Activated naive CD8-positive, alpha-beta T cell treated with anti-CD3 and anti-CD28 coated beads, Interleukin-2, amount 50 U/mL, for 16 hours (primary cell): ENCODE measurements at regions not wholly inside any gene's neighbourhood (a gene's known extent, or its start where the extent isn't known, plus 50 kb on each side); places are given as distances from the start of the nearest gene placed in this dataset.

Experiments used
- DNase-seq: peaks from one replicate; pipeline ENCODE4 v3.0.0-alpha.2; 2020; ENCODE audit warnings: low read depth, low spot score

DNA sequence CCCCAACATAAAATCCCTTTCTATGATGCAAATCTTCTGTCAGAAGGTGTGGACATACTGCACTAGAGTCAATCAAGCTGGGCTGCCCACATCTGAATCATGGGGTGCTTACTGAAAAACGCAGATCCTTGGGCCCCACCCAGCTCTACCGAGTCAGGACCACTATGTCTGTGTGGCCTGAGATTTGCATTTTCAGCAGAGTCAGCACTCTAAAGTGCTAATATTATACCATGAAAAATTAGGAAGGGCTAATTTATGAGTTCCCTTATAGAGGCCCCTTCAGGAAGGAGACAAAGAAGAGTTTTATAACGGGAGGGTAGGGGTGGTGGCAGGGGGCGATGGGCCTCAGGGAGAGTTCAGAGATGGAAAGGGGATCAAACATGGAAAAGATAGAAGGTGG is 163.3 kb upstream of the NABP1 start:
- DNase-seq, result no peak

DNA sequence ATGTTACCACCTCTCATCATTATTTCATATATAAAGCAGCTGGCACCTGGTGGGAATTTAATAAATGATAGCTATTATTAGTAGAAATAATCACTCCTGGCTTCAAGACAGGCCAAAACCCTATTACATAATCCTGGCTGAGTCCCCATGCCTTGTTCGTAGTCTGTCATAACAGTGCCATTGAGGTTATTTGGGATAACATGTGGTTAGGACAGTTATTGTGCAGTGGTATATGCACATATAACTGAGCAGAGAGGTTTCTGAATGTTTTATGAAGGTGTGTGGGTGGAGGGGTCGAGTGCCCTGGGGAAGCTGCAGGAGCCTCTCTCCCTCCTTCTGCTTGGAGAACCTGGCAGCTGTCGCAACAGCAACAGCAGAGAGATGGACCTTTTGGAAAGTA is 162.4 kb upstream of the NABP1 start:
- DNase-seq, result no peak

DNA sequence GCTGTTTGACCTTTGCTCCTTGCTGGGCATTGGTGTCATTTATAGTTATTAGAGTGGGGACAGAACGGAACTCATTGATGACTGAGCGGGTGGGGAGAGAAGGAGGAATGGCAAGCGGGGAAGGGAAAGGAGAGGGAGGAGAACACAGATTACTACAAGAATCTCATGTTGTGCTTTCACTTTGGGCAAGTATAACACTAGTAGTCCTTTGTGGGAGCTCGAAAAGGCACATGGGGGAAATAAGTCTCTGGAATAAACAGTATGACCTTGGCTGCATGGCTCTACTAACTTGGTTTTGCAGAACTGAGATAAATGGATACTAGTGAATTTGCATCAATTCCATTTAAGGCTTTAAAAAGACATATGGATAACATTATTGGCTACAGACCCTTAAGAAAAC is 161.7 kb upstream of the NABP1 start:
- no peak for DNase-seq

DNA sequence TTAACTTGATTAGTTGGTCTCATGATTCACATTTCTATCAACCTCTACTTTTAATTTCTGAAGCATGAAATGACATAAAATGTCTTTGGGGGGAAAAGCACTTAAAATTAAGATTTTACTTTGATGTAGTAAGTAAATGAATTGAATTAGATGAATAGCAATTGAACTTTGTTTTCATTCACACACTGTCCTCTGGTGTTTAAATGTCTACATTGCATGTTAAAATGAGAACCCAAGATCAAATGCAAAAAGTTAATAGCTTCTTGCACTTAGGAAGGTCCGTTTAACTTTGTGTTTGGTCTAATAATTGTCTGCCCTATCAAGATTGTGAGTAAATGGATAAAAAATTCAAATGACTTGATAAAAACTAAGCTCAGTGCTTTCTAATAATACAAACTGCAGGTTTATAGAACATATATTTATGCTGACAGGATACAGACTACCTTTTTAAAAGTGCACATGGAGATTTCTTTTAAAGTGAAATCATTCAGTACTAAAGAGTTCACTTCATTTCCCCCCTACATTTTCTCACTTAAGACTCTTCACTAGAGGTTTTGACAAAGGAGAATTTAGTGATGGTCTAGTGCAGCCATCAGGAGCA is 156.2 kb upstream of the NABP1 start:
- DNase-seq, result no peak

DNA sequence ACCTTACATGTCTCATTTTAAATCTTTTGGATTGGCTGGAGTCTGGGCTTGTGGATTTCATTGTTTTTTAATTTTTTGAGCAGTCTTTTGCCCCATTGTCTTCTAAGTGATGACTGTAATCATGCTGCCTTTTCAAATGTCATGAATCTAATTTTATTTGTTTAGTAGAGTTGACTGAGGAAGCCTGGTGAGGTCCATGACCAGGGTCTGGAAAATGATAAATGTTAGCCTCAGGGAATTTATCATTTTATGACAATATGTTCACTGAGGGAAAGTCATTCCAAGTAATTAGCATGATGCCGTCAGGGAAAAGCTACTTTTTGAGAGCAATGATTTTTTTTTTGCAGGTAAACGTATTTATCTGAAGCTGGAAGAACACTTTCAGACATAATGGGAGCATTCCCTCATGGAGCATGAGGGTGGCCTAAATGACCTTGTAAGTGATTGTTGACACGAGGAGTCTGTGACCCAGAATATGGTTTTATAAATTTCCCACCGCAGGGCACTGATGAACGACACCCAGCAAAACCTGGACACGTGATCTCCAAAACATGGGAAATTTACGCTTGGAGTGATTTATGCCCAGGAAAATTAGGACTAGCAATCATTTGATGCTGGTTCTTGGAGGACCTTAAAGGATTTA is 155.3 kb upstream of the NABP1 start:
- no peak for DNase-seq

DNA sequence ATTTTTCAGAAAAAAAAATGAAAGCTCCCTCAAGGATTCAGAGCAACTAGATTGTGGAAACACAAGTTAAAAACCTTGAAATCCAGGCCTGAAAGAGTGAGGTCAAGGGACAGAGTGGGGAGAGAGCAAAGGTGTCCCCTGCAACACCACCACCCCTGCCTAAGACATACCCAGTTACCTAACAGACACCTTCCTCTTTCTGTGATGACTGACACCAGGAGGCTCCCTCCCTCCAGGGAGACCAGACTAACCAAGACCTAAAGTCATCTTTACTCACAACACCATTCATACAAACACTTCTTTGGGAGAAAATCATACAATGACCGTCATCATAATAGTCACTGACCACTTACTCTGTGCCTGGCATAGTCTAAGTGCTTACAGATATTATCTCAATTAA is 151.8 kb upstream of the NABP1 start:
- no peak for DNase-seq

DNA sequence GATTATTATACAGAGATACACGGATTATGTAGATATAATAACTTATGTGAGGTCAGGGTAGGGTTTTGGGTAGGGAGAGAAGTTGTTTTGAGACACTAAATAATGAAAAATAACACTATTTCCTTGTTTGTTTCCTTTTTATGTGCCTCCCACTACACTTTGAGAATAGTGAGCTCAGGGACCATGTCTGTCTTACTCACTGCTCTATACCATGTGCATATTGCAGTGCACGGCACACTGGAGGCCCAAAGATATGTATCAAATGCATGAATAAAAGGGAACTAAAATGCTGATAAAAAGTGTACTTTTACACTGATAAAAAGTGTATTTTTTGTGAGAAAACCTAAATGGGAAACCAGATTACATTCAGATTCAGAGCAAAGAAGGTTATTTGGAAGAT is 151.4 kb upstream of the NABP1 start:
- DNase-seq, result no peak

DNA sequence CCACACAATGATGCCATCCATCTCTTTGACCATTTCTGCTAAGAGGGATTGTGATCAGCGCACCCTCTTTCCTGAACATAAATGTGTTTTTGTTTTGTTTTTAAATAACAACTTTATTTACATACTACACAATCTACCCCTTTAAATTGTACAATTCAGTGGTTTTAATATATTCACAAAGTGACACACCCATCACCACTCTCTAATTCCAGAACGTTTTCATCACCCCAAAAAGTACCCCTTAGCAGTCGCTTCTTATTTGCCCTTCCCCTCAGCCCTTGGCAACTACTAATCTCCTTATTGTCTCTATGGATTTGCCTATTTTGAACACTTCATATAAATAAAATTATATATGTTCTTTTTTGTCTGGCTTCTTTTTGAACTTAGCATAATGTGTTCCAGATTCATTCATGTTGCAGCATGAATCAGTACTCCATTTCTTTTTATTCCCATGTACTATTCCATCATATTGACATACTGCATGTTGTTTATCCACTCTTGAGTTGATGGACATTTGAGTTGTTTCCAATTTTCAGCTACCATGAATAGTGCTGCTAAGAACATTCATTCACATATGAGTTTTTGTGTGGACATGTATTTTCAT is 150.9 kb upstream of the NABP1 start:
- no peak for DNase-seq

DNA sequence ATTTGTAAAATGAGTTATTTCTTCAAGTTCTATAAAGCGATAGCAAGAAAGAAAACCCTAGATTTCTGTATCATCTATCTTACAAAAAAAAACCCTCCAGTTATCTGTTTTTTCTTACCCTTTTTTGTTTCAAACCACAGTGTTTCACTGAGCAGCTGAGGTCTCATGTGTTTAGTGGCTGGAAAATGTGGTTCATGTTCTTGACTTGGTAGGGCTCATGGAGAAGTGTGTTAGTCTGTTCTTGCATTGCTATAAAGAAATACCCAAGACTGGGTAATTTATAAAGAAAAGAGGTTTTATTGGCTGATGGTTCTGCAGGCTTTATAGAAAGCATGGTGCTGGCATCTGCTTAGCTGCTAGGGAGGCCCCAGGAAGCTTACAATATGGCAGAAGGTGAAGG is 147.3 kb upstream of the NABP1 start:
- no peak for DNase-seq

DNA sequence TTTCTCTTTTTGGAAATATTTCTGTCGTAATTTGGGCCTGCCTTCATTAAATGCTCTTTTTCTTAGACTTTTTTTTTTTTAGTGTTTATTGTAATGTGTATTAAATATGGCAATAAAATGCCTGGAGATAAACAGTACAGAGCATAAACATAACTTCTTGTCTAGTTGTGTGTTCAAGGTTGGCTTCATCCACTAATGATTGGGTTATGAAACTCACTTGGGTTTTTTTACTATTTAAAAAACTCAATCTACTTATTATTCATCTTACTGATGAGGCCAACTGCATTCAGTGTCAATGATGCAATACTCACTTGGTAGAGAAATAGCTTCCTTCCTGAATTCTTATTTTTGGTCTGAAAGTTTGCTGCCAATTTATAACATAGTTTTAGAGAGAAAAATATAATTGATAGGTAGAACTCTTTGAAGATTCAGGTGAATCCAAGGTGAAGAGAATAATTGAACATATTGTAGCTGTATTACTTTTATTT is 144.2 kb upstream of the NABP1 start:
- DNase-seq, result no peak

DNA sequence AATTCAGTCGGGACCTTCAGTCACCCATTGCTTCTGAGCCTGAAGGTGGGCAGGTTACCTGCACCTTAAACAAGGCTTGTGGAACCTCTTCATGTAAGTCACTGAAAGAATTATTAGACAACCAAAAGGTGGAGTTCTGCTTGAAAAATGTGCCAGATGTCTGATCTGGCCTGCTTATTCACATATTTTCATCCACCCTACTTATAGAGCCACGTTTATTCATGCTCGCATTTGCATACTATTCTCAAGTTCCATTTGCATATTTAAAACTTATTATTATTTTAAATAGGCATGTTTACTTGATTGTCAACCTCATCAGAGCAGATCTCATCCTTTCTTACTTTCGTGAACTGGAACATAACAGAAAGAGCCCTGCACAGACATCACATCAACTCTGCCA is 140.0 kb upstream of the NABP1 start:
- DNase-seq, result no peak

DNA sequence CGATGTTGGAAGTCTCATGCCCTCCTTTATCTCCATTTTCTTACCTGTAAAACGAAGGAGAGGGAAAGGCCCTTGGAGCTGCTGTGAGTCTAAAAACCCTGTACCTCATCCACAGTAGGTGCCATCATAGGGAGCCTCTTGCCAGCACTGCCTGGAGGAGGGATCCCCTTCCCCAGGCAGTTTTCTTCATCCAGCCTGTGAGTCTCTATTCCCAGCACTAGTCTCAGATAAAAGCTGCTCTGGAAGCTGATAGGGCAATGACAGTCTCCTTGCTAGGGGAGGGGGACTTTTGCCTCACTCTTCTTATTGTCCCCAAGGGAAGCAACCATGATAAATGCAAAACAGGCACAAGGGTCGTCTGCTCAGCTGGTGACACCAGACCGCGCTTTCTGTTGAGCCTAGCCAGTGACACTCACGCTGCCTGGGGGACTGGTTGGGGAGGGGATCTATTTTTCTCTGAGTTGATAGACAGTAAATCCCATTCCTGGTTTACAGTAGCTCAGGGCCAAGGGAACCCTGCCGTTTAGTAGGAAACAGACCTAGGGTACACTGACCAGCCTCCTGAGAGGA is 139.5 kb upstream of the NABP1 start:
- no peak for DNase-seq

DNA sequence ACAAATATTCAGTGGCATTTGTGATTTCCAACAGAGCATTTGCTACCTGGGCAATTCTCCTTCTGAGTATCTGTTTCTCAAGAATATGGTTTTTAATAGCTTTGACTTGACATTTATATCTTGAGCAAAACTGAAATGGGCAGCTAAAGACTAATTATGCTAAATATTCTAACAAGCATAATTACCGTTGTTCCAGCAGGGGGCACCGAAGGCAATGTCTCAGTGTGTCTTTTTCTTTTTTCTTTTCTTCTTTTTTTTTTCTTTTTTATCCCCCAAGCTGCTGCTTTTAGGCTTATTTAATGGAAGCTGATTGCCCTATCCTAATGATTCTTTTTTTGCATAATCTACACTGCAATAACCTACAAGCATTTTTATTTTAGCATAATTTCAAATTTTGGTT is 138.9 kb upstream of the NABP1 start:
- no peak for DNase-seq

DNA sequence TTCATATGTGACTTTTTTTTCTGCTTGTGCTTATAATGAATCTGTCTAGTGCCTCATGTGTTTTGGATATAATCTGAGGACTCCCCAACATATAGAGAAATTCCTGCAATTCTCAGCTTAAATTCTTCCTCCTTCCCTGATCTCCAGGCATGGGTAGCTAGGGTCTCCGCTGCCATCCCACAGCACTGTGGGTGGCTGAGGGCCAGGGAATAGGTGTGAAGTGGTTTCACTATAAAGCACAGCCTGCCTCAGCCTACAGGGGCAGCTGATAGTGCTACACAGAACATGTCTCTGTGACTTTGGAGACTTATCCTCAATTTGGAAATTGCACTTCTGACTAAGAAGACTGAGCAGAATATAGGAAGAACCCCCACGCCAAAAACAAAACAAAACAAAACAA is 137.3 kb upstream of the NABP1 start:
- DNase-seq, result no peak

DNA sequence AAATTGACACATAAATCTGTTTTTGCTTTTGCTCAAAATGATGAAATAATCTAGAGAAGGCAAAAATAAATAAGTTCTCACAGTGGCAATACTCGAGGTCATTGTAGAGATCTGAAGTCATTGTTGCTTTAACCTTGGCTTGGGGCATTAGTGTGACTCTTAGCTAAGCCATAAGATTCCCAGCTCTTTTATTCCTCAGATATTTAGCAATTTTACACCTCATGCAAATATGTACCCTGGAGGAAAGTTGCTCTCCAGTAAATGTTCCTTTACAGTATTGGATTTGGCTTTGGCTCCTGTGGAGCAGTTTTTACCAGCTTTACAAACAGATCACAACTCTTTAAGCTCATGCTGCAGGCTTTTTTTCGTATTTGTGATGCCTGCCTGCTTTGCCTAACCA is 134.2 kb upstream of the NABP1 start:
- no peak for DNase-seq

DNA sequence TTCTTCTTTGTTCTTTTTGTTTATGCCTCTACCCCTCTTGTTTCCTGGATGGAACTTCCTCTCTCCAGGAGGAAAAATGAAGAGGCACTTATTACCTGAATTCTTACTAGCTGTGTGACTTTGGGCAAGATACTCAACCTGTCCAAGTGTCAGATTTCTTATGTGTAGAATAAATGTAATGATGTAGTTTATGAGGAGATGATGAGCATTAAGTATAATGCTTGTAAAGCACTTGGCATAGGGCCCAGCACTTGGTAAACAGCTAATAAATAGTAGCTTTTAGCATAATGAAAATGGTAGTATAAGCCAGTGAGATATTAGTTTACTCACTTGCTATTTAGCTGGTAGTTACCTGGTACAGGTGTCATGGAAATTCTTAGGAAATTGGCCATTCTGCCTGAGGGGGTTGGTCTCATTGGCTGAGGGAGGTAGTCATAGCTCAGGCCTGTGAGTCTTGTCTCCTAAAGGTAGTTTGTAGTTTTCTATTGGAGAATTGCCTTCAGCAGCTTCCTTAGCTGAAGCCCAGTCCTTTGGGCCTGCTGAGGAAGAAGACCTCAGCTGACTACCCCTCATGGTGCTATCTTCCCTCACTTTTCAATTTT is 133.4 kb upstream of the NABP1 start:
- no peak for DNase-seq

DNA sequence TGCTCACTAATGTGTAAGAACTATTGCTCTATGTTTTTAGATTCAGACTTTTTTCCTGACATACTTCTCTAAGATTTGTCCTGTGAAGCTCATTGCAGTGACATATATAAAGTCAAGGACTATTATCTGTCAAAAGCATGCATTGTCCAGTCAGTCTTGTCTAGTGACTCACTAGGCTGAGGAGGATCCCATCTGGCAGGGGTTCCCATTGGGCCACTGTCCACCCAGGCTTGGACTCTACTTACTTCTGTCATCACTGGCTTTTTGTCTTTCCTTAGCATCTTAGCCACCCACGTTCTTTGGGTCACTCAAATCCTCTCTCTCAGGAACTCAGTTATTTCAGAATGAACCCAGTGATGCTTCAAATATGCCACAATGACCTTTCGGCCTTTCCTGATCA is 132.6 kb upstream of the NABP1 start:
- DNase-seq, result no peak

DNA sequence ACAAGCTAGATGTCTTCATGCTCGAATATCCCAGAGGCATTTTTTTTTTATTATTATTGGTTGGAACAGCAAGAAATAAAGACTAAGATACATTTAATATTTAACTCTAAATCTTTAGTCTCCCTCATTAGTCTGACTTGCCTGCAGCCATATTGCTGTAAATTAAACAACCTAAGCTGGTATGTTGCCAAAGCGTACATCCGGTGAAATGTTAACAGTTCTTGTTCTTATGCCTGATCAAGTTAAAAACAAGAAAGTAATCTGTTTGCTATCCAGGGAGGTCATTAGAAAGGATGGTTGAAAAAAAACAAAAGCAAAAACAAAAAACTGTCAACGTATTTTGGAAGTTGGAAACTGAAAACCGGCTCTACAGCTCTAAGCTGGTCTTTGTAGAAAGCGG is 125.9 kb upstream of the NABP1 start:
- no peak for DNase-seq

DNA sequence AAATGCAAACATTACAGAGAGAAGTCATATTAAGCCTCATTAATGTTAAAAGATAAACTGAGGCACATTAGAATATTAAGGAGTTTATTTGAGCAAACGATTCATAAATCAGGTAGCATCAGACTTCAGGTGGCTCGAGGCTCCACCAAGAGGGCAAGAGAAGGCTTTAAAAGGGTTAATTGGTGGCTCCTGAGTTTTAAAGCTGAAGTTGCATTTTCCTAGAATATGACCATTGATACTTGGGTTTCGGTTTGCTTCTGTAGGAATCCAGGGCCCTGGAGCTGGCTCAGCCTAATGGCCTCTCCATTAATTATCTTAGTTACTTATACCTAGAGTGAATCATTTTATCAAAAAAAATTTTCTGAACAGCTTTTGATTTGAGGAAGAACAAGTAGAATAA is 123.7 kb upstream of the NABP1 start:
- no peak for DNase-seq

DNA sequence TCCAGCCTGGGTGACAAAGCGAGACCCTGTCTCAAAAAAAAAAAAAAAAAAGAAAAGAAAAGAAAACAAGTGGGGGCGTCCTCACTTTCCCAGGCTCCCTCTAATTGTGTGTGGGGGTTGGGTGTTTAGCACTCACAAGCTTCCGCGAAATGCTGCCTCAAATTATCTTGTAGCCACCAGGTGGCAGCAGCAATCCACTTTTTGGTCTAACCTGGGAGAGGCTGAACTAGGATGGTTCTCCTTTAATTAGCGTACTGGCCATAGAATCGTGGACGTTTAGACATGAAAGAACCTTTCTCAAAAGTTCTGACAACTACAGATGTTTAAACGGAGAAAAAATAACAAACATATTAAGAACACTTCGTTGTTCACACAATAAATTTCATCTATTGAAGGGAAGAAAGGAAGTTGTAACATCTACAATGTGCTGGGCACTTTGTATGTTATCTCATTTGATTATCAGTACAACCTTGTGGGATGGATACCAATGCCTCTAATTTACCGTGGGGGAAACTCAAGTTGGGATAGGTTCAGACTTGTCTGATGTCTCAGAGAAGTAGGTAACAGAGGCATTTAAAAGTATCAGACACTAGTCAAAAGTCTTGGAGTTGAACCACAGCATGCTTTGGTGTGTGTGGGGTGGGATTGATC is 122.7 kb upstream of the NABP1 start:
- peak; percentile 64 for DNase-seq

DNA sequence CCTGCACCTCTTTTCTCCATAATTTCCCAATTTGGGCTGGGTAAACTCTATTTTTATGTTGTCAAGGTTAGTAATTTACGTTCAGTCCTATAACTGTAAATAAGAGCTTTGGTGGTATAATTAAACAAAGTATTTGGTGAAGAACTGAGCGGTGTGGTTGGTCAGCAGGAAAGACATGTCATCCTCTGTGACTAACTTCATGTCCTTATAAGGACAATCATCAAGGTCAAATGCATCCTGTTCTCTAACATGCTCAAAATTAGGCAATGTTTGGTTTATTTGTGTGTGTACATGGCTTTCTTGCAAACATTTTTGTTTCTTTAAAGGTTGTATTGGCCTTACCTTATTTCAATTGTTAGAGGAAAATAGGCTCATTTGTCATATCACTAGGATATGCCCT is 121.5 kb upstream of the NABP1 start:
- no peak for DNase-seq

DNA sequence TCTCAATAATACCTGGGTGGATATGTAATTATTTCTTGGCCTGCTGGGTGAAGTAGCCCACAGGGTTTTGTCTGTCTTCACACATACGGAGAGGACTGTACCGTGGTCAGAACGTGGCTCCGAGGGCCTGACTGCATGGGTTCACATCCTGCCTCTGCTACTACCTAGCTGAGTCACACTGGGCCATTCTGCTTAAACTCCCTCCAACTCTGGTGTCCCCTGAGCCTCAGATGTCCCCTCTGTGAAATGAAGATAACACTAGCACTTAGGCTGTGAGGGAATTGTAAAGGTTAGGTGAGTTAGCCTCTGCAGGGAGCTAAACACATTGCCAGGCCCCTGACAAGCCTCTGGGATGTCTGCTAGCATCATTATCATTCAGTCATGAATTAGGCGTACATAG is 120.1 kb upstream of the NABP1 start:
- DNase-seq, result no peak
